ENCODE measurements at regions not wholly inside any gene's neighbourhood (a gene's known extent, or its start where the extent isn't known, plus 50 kb on each side); places are given as distances from the start of the nearest gene placed in this dataset.

GRCh38 chr16:62462971-62463370, 426.7 kb upstream of the CDH8 start:
- no peak for TF ChIP-seq CTCF (IDR thresholded peaks at IDR 0.05)
- no peak for TF ChIP-seq POLR2A (IDR thresholded peaks at IDR 0.05)
- no peak for TF ChIP-seq POLR2AphosphoS5 (IDR thresholded peaks at IDR 0.05; ENCODE audit: insufficient read depth in 1 of 2, low read depth in 1 of 2)

All from vagina (tissue), 2 donors.